Neural cell (in vitro differentiated cells): ENCODE measurements at regions not wholly inside any gene's neighbourhood (a gene's known extent, or its start where the extent isn't known, plus 50 kb on each side); places are given as distances from the start of the nearest gene placed in this dataset.

ENCODE experiments used
- H2AFZ ChIP-seq: fragments of 200-600, 300-800 bp; sonication (generic), shearing (Covaris generic); 2 replicates; pipeline ENCODE4 v1.6.0; 2014; ENCODE audit warnings: low read depth, mild to moderate bottlenecking, antibody characterized with exemption, low read length, moderate library complexity
- H3F3A ChIP-seq: fragments of 200-600 bp; shearing (Covaris generic); 2 replicates; pipeline ENCODE4 v1.6.1; 2016; ENCODE audit warnings: mild to moderate bottlenecking, moderate library complexity, mixed read lengths, antibody characterized with exemption, low read length; ENCODE audit not compliant: insufficient read depth, poor library complexity, severe bottlenecking
- H3K27ac ChIP-seq: fragments of 200-600, 300-800 bp; sonication (generic), shearing (Covaris generic); 2 replicates; pipeline ENCODE4 v1.5.1; 2014; ENCODE audit warnings: mild to moderate bottlenecking, low read length, moderate library complexity
- H3K27me3 ChIP-seq: fragments of 300-800, 200-600 bp; sonication (generic), shearing (Covaris generic); 2 replicates; pipeline ENCODE4 v1.6.0; 2014; ENCODE audit warnings: mild to moderate bottlenecking, low read depth, low read length, moderate library complexity; ENCODE audit not compliant: insufficient read depth
- H3K36me3 ChIP-seq: fragments of 300-800, 200-600 bp; sonication (generic), shearing (Covaris generic); 2 replicates; pipeline ENCODE4 v1.5.1; 2014; ENCODE audit warnings: mild to moderate bottlenecking, antibody characterized with exemption, low read length, moderate library complexity; ENCODE audit not compliant: insufficient read depth
- H3K4me2 ChIP-seq: fragments of 300-800, 200-600 bp; sonication (generic), shearing (Covaris generic); 2 replicates; pipeline ENCODE4 v1.6.0; 2014; ENCODE audit warnings: mild to moderate bottlenecking, low read length
- H3K4me3 ChIP-seq: fragments of 300-800, 200-600 bp; sonication (generic), shearing (Covaris generic); 2 replicates; pipeline ENCODE4 v1.5.1; 2014; ENCODE audit warnings: mild to moderate bottlenecking, low read length, moderate library complexity
- H3K79me2 ChIP-seq: fragments of 200-600 bp; shearing (Covaris generic); replicated peaks from 2 replicates; pipeline ENCODE4 v1.6.0; 2014; ENCODE audit warnings: mild to moderate bottlenecking, low read length, moderate library complexity; ENCODE audit not compliant: insufficient read depth
- H3K9ac ChIP-seq: fragments of 300-800, 200-600 bp; sonication (generic), shearing (Covaris generic); 2 replicates; pipeline ENCODE4 v1.6.1; 2016; ENCODE audit warnings: mild to moderate bottlenecking, low read length, mixed read lengths
- H3K9me2 ChIP-seq: fragments of 200-600 bp; shearing (Covaris generic); 2 replicates; pipeline ENCODE4 v1.6.1; 2016; ENCODE audit warnings: mild to moderate bottlenecking, low read length, mixed read lengths; ENCODE audit not compliant: insufficient read depth
- H3K9me3 ChIP-seq: fragments of 200-600, 300-800 bp; sonication (generic), shearing (Covaris generic); 2 replicates; pipeline ENCODE4 v1.6.1; 2016; ENCODE audit warnings: mild to moderate bottlenecking, mixed run types, low read length, moderate library complexity, mixed read lengths
- H4K20me1 ChIP-seq: fragments of 200-600 bp; shearing (Covaris generic); 2 replicates; pipeline ENCODE4 v1.6.1; 2016; ENCODE audit warnings: mild to moderate bottlenecking, mixed run types; ENCODE audit not compliant: insufficient read depth
- EP300 ChIP-seq: fragments of 450-650 bp; conservative IDR thresholded peaks from 2 replicates; pipeline ENCODE4 v1.6.1; 2014; ENCODE audit warnings: antibody characterized with exemption, mild to moderate bottlenecking, moderate library complexity; ENCODE audit not compliant: poor library complexity, severe bottlenecking
- EZH2 ChIP-seq: fragments of 200-600, 300-800 bp; shearing (Covaris generic), sonication (generic); IDR thresholded peaks from 2 replicates; pipeline ENCODE4 v1.6.1; 2014; ENCODE audit warnings: antibody characterized with exemption, low read length, borderline replicate concordance, mild to moderate bottlenecking; ENCODE audit not compliant: insufficient read depth, poor library complexity, severe bottlenecking
- MXI1 ChIP-seq: fragments of 450-650 bp; conservative IDR thresholded peaks from 2 replicates; pipeline ENCODE4 v1.6.1; 2014; ENCODE audit warnings: antibody characterized with exemption, mild to moderate bottlenecking; ENCODE audit not compliant: poor library complexity, severe bottlenecking
- POLR2AphosphoS5 ChIP-seq: IDR thresholded peaks from 2 replicates; pipeline ENCODE4 v1.6.1; 2012
- RAD21 ChIP-seq: fragments of 450-650 bp; conservative IDR thresholded peaks from 2 replicates; pipeline ENCODE4 v1.6.1; 2014; ENCODE audit warnings: antibody characterized with exemption, mild to moderate bottlenecking, moderate library complexity
- SMC3 ChIP-seq: fragments of 450-650 bp; conservative IDR thresholded peaks from 2 replicates; pipeline ENCODE4 v1.6.1; 2014; ENCODE audit warnings: antibody characterized with exemption, mild to moderate bottlenecking, moderate library complexity; ENCODE audit not compliant: poor library complexity
- TAF1 ChIP-seq: IDR thresholded peaks from 2 replicates; pipeline ENCODE4 v1.6.1; 2012; ENCODE audit warnings: low read depth
- TF ChIP-seq, protein P1 (sequence below): fragments of 450-650 bp; IDR thresholded peaks from 2 replicates; pipeline ENCODE4 v1.5.1; 2014; ENCODE audit warnings: antibody characterized with exemption, mild to moderate bottlenecking, moderate library complexity; ENCODE audit not compliant: poor library complexity, severe bottlenecking
- TF ChIP-seq, protein P2 (sequence below): IDR thresholded peaks from 2 replicates; pipeline ENCODE4 v1.6.1; 2012; ENCODE audit warnings: borderline replicate concordance

DNA sequence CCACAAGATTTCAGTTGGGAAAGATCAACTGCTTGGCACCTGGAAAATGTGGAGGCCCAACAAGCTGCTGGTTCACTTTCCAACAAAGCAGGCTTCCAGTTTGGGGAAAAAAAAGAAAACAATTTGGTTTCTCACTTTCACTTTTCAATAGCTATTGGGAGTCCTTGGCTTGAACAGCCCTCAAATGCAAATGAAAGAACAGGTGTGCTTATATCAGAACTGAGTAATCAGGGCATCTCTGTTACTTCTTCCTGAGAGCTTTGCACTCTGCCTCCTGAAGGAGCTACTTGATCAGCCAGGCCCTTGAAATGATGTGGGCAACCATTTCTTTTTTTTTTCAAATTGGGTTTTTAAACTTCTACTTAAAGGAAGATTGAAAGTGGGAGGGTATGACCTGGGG, 73.5 kb downstream of the MFAP3 start:
- H3K4me2 ChIP-seq = no peak overlapping the region
- no peaks in the 10 kb centered on the region for H3K36me3 ChIP-seq
- TF ChIP-seq POLR2AphosphoS5 (no peak), EZH2 (no peak), RAD21 (no peak), MXI1 (no peak), TAF1 (no peak), EP300 (no peak), SMC3 (no peak)
- TF ChIP-seq, protein P1, sequence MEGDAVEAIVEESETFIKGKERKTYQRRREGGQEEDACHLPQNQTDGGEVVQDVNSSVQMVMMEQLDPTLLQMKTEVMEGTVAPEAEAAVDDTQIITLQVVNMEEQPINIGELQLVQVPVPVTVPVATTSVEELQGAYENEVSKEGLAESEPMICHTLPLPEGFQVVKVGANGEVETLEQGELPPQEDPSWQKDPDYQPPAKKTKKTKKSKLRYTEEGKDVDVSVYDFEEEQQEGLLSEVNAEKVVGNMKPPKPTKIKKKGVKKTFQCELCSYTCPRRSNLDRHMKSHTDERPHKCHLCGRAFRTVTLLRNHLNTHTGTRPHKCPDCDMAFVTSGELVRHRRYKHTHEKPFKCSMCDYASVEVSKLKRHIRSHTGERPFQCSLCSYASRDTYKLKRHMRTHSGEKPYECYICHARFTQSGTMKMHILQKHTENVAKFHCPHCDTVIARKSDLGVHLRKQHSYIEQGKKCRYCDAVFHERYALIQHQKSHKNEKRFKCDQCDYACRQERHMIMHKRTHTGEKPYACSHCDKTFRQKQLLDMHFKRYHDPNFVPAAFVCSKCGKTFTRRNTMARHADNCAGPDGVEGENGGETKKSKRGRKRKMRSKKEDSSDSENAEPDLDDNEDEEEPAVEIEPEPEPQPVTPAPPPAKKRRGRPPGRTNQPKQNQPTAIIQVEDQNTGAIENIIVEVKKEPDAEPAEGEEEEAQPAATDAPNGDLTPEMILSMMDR = no peak
- TF ChIP-seq, protein P2, sequence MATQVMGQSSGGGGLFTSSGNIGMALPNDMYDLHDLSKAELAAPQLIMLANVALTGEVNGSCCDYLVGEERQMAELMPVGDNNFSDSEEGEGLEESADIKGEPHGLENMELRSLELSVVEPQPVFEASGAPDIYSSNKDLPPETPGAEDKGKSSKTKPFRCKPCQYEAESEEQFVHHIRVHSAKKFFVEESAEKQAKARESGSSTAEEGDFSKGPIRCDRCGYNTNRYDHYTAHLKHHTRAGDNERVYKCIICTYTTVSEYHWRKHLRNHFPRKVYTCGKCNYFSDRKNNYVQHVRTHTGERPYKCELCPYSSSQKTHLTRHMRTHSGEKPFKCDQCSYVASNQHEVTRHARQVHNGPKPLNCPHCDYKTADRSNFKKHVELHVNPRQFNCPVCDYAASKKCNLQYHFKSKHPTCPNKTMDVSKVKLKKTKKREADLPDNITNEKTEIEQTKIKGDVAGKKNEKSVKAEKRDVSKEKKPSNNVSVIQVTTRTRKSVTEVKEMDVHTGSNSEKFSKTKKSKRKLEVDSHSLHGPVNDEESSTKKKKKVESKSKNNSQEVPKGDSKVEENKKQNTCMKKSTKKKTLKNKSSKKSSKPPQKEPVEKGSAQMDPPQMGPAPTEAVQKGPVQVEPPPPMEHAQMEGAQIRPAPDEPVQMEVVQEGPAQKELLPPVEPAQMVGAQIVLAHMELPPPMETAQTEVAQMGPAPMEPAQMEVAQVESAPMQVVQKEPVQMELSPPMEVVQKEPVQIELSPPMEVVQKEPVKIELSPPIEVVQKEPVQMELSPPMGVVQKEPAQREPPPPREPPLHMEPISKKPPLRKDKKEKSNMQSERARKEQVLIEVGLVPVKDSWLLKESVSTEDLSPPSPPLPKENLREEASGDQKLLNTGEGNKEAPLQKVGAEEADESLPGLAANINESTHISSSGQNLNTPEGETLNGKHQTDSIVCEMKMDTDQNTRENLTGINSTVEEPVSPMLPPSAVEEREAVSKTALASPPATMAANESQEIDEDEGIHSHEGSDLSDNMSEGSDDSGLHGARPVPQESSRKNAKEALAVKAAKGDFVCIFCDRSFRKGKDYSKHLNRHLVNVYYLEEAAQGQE = no peak
- no peaks in the 10 kb centered on the region for H4K20me1 ChIP-seq
- H3K27me3 ChIP-seq = no peaks in the 10 kb centered on the region
- no peaks in the 10 kb centered on the region for H3K9me3 ChIP-seq
- H3K27ac ChIP-seq = no peak overlapping the region
- no peaks in the 10 kb centered on the region for H3K9me2 ChIP-seq
- H3K4me3 ChIP-seq = no peak overlapping the region
- H3K79me2 ChIP-seq = no peaks in the 10 kb centered on the region
- H2AFZ ChIP-seq = no peak overlapping the region
- no peaks in the 10 kb centered on the region for H3F3A ChIP-seq
- no peak overlapping the region for H3K9ac ChIP-seq

DNA sequence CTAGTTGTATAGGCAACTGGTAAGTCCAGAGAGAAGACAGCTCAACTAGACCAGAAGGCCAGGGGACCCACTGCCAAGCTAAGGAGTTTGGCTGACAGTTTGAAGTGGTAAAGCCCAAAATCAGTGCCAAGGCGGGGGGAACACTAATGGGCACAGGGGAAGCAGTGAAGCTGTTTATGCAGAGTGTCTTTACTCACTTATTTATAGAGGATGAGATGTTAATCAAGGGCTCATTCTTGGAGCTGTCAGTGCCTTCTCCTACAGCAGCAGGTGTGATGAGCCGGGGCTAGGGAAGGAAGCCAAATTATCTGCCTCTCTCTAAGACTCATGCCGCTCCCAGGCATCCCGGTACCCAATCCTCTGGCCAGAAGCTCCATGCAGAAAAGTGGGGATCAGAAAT, 75.2 kb upstream of the GALNT10 start:
- no peaks in the 10 kb centered on the region for H3K79me2 ChIP-seq
- no peak overlapping the region for H3K4me2 ChIP-seq
- no peak overlapping the region for H3K4me3 ChIP-seq
- no peaks in the 10 kb centered on the region for H3F3A ChIP-seq
- no peaks in the 10 kb centered on the region for H3K36me3 ChIP-seq
- H4K20me1 ChIP-seq = no peaks in the 10 kb centered on the region
- no peak overlapping the region for H2AFZ ChIP-seq
- no peak overlapping the region for H3K9ac ChIP-seq
- no peaks in the 10 kb centered on the region for H3K9me2 ChIP-seq
- no peaks in the 10 kb centered on the region for H3K9me3 ChIP-seq
- no peak overlapping the region for H3K27ac ChIP-seq
- no peaks in the 10 kb centered on the region for H3K27me3 ChIP-seq
- TF ChIP-seq POLR2AphosphoS5 (no peak), SMC3 (no peak), RAD21 (no peak), MXI1 (no peak), EP300 (no peak), EZH2 (no peak)
- TF ChIP-seq, protein P1 = no peak
- TF ChIP-seq, protein P2 = no peak
